ENCODE measurements at regions not wholly inside any gene's neighbourhood (a gene's known extent, or its start where the extent isn't known, plus 50 kb on each side); places are given as distances from the start of the nearest gene placed in this dataset.
A peak's percentile ranks its signal among the peaks of the same experiment; 100 is the strongest.

GRCh38 chr7:81161451-81162075 is 242.7 kb upstream of the SEMA3C start (continued):
- TF ChIP-seq OSR2 (tag by site-specific recombination; IDR thresholded peaks at IDR 0.05) (peak; percentile 90), ZNF747 (tag by site-specific recombination; IDR thresholded peaks at IDR 0.05) (no peak), ZSCAN16 (tag by site-specific recombination; IDR thresholded peaks at IDR 0.05) (no peak), ZBTB49 (tag by site-specific recombination; IDR thresholded peaks at IDR 0.05; ENCODE audit: low read depth) (no peak), ZIC2 (tag by site-specific recombination; IDR thresholded peaks at IDR 0.05) (no peak), ZNF23 (tag by site-specific recombination; IDR thresholded peaks at IDR 0.05; ENCODE audit: borderline replicate concordance) (no peak), ZNF169 (tag by site-specific recombination; IDR thresholded peaks at IDR 0.05) (no peak), ZNF292 (tag by site-specific recombination; IDR thresholded peaks at IDR 0.05; ENCODE audit: borderline replicate concordance, low read depth) (no peak), ZNF324 (tag by site-specific recombination; IDR thresholded peaks at IDR 0.05) (no peak), ZNF155 (tag by site-specific recombination; IDR thresholded peaks at IDR 0.05) (no peak), MEIS1 (CRISPR knock-in tag; IDR thresholded peaks at IDR 0.05; ENCODE audit: borderline replicate concordance) (no peak), WT1 (tag by site-specific recombination; IDR thresholded peaks at IDR 0.05) (no peak), SCRT2 (tag by site-specific recombination; IDR thresholded peaks at IDR 0.05) (peak; percentile 88), CTCF (tag by site-specific recombination; IDR thresholded peaks at IDR 0.05) (no peak), ZNF132 (tag by site-specific recombination; IDR thresholded peaks at IDR 0.05; ENCODE audit: borderline replicate concordance) (no peak), TRIM28 (IDR thresholded peaks at IDR 0.05; ENCODE audit: borderline replicate concordance, low read length) (no peak), ZNF555 (tag by site-specific recombination; conservative IDR thresholded peaks at IDR 0.05) (no peak), ZNF623 (tag by site-specific recombination; IDR thresholded peaks at IDR 0.05) (no peak), KLF8 (tag by site-specific recombination; IDR thresholded peaks at IDR 0.05) (no peak), ZNF146 (tag by site-specific recombination; IDR thresholded peaks at IDR 0.05) (no peak), FEZF1 (tag by site-specific recombination; IDR thresholded peaks at IDR 0.05) (peak; percentile 43; the same call in 1 of the 2 replicates)
- TF ChIP-seq, protein P1, sequence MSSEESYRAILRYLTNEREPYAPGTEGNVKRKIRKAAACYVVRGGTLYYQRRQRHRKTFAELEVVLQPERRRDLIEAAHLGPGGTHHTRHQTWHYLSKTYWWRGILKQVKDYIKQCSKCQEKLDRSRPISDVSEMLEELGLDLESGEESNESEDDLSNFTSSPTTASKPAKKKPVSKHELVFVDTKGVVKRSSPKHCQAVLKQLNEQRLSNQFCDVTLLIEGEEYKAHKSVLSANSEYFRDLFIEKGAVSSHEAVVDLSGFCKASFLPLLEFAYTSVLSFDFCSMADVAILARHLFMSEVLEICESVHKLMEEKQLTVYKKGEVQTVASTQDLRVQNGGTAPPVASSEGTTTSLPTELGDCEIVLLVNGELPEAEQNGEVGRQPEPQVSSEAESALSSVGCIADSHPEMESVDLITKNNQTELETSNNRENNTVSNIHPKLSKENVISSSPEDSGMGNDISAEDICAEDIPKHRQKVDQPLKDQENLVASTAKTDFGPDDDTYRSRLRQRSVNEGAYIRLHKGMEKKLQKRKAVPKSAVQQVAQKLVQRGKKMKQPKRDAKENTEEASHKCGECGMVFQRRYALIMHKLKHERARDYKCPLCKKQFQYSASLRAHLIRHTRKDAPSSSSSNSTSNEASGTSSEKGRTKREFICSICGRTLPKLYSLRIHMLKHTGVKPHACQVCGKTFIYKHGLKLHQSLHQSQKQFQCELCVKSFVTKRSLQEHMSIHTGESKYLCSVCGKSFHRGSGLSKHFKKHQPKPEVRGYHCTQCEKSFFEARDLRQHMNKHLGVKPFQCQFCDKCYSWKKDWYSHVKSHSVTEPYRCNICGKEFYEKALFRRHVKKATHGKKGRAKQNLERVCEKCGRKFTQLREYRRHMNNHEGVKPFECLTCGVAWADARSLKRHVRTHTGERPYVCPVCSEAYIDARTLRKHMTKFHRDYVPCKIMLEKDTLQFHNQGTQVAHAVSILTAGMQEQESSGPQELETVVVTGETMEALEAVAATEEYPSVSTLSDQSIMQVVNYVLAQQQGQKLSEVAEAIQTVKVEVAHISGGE (tag by site-specific recombination; conservative IDR thresholded peaks at IDR 0.05; ENCODE audit: low read depth), result no peak
- TF ChIP-seq, protein P2, sequence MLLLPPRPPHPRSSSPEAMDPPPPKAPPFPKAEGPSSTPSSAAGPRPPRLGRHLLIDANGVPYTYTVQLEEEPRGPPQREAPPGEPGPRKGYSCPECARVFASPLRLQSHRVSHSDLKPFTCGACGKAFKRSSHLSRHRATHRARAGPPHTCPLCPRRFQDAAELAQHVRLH (tag by site-specific recombination; IDR thresholded peaks at IDR 0.05), result no peak
- TF ChIP-seq, protein P3, sequence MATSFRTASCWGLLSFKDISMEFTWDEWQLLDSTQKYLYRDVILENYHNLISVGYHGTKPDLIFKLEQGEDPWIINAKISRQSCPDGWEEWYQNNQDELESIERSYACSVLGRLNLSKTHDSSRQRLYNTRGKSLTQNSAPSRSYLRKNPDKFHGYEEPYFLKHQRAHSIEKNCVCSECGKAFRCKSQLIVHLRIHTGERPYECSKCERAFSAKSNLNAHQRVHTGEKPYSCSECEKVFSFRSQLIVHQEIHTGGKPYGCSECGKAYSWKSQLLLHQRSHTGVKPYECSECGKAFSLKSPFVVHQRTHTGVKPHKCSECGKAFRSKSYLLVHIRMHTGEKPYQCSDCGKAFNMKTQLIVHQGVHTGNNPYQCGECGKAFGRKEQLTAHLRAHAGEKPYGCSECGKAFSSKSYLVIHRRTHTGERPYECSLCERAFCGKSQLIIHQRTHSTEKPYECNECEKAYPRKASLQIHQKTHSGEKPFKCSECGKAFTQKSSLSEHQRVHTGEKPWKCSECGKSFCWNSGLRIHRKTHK (tag by site-specific recombination; IDR thresholded peaks at IDR 0.05), result no peak
- TF ChIP-seq, protein P4, sequence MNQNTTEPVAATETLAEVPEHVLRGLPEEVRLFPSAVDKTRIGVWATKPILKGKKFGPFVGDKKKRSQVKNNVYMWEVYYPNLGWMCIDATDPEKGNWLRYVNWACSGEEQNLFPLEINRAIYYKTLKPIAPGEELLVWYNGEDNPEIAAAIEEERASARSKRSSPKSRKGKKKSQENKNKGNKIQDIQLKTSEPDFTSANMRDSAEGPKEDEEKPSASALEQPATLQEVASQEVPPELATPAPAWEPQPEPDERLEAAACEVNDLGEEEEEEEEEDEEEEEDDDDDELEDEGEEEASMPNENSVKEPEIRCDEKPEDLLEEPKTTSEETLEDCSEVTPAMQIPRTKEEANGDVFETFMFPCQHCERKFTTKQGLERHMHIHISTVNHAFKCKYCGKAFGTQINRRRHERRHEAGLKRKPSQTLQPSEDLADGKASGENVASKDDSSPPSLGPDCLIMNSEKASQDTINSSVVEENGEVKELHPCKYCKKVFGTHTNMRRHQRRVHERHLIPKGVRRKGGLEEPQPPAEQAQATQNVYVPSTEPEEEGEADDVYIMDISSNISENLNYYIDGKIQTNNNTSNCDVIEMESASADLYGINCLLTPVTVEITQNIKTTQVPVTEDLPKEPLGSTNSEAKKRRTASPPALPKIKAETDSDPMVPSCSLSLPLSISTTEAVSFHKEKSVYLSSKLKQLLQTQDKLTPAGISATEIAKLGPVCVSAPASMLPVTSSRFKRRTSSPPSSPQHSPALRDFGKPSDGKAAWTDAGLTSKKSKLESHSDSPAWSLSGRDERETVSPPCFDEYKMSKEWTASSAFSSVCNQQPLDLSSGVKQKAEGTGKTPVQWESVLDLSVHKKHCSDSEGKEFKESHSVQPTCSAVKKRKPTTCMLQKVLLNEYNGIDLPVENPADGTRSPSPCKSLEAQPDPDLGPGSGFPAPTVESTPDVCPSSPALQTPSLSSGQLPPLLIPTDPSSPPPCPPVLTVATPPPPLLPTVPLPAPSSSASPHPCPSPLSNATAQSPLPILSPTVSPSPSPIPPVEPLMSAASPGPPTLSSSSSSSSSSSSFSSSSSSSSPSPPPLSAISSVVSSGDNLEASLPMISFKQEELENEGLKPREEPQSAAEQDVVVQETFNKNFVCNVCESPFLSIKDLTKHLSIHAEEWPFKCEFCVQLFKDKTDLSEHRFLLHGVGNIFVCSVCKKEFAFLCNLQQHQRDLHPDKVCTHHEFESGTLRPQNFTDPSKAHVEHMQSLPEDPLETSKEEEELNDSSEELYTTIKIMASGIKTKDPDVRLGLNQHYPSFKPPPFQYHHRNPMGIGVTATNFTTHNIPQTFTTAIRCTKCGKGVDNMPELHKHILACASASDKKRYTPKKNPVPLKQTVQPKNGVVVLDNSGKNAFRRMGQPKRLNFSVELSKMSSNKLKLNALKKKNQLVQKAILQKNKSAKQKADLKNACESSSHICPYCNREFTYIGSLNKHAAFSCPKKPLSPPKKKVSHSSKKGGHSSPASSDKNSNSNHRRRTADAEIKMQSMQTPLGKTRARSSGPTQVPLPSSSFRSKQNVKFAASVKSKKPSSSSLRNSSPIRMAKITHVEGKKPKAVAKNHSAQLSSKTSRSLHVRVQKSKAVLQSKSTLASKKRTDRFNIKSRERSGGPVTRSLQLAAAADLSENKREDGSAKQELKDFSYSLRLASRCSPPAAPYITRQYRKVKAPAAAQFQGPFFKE (tag by site-specific recombination; IDR thresholded peaks at IDR 0.05; ENCODE audit: borderline replicate concordance), result no peak
